Memory B cell (primary cell): ENCODE measurements at regions not wholly inside any gene's neighbourhood (a gene's known extent, or its start where the extent isn't known, plus 50 kb on each side); places are given as distances from the start of the nearest gene placed in this dataset.
"Not testable (repeated sequence)": the region's sequence is repeated elsewhere in the genome, so short reads cannot be mapped to it uniquely, and the experiment has no call there.

ENCODE experiments used
- ATAC-seq: fragments of 150-1000 bp; cut with Tn5 transposase; 2 replicates; pipeline ENCODE4 v1.10.0; 2021; ENCODE audit warnings: low read depth, mild to moderate bottlenecking, moderate library complexity
- DNase-seq, 2 donors: peaks; one replicate each; pipeline ENCODE4 v3.0.0; 2022; ENCODE audit warnings: low spot score in 2 of 2
- H3K27ac Mint-ChIP-seq: one replicate; pipeline ENCODE4 v1.8.0; 2022; ENCODE audit warnings: mild to moderate bottlenecking, moderate library complexity, mixed read lengths
- H3K27me3 Mint-ChIP-seq: one replicate; pipeline ENCODE4 v1.8.0; 2022; ENCODE audit warnings: mixed read lengths
- H3K36me3 Mint-ChIP-seq: one replicate; pipeline ENCODE4 v1.8.0; 2022; ENCODE audit warnings: mild to moderate bottlenecking, mixed read lengths
- H3K4me1 Mint-ChIP-seq: one replicate; pipeline ENCODE4 v1.8.0; 2022; ENCODE audit warnings: mixed read lengths
- H3K4me3 Mint-ChIP-seq: one replicate; pipeline ENCODE4 v1.8.0; 2022; ENCODE audit warnings: mild to moderate bottlenecking, moderate library complexity, mixed read lengths
- H3K9me3 Mint-ChIP-seq: one replicate; pipeline ENCODE4 v1.8.0; 2022; ENCODE audit warnings: mixed read lengths

DNA sequence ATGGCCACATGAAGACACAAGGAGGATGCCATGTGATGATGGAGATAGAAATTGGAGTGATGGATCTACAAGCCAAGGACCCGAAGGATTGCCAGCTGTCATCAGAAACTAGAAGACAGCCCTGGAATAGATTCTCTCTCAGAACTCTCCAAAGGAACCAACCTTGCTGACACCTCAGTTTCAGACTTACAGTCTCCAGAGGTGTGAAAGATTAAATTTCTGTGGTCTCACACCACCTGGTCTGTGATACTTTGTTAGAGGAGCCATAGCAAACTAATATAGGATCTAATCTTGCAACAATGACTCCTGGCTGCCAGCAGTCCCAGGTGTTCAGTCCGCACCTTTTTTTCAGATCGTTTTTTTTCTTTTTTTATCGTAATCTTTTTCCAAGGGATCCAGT, 647.3 kb upstream of the GHITM start:
- no peaks in the 10 kb centered on the region for H3K27me3 Mint-ChIP-seq
- H3K4me3 Mint-ChIP-seq, result no peak overlapping the region
- no peaks in the 10 kb centered on the region for H3K4me1 Mint-ChIP-seq
- ATAC-seq (no peak), DNase-seq (no peak)
- peaks cover 3% of the 10 kb centered on the region for H3K9me3 Mint-ChIP-seq
- no peaks in the 10 kb centered on the region for H3K36me3 Mint-ChIP-seq
- H3K27ac Mint-ChIP-seq, result no peak overlapping the region

DNA sequence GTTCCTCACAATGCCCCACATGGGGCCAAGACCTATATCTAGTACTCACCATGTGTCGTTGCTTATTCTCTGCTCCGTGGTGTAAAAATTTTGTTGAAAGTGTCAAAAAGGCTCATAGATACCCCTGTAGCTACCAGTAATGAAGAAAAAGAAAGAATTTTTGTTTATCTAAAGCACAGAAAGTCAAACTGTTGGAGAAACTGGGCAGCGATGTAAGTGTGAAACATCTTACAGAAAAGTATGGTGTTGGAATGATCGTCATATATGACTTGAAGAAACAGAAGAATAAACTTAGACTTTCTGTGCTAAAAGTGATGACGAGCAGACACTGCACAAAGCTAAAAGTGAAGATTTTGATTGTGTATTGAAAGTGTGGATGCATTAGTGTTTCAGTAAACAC, 626.6 kb upstream of the GHITM start:
- no peaks in the 10 kb centered on the region for H3K4me1 Mint-ChIP-seq
- no peak overlapping the region for H3K4me3 Mint-ChIP-seq
- peaks cover 1% of the 10 kb centered on the region for H3K9me3 Mint-ChIP-seq
- no peaks in the 10 kb centered on the region for H3K36me3 Mint-ChIP-seq
- DNase-seq (no peak), ATAC-seq (no peak)
- H3K27me3 Mint-ChIP-seq, result no peaks in the 10 kb centered on the region
- no peak overlapping the region for H3K27ac Mint-ChIP-seq

DNA sequence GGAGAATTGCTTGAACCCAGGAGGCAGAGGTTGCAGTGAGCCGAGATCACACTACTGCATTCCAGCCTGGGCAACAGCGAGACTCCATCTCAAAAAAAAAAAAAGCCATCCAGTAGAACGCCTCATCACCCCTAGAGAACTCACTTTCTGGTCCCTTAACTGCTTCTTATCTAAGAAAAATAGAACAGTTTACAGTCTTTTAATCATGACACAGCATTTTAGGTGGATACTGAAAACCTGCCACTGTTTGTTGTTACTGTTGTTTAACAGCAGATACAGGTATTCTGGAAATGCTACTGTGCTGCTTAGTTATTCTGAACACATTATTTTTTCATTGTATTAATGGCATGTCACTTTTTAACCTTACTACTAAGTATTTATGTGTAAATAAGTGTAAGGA, 624.3 kb upstream of the GHITM start:
- Mint-ChIP-seq H3K36me3 (no peaks in the 10 kb centered on the region), H3K4me1 (no peaks in the 10 kb centered on the region), H3K27ac (no peak overlapping the region), H3K27me3 (no peaks in the 10 kb centered on the region), H3K9me3 (peaks cover 1% of the 10 kb centered on the region), H3K4me3 (no peak overlapping the region)
- no peak for DNase-seq
- no peak for ATAC-seq

DNA sequence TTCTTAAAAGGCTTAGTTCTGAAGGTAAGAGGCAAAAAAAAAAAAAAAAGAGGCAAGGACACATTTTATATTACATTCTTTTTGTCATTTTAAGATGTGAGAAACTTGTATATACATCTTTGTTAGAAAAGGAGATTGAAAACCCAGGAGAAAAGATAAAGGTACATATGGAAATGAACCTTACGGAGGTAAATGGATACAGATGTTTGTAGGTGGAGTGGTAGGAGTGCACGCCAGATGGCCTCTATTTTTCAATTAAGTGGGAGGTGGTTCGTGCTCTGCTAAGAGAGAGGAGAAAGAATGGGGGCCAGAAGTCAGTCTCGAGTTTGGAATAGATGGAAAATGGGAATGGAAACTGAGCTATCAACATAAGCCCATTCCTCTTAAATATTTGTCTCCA, 622.5 kb upstream of the GHITM start:
- no peak overlapping the region for H3K27ac Mint-ChIP-seq
- no peaks in the 10 kb centered on the region for H3K4me1 Mint-ChIP-seq
- H3K36me3 Mint-ChIP-seq, result no peaks in the 10 kb centered on the region
- no peaks in the 10 kb centered on the region for H3K27me3 Mint-ChIP-seq
- no peak for ATAC-seq
- H3K4me3 Mint-ChIP-seq, result no peak overlapping the region
- DNase-seq, result no peak
- peaks cover 3% of the 10 kb centered on the region for H3K9me3 Mint-ChIP-seq

DNA sequence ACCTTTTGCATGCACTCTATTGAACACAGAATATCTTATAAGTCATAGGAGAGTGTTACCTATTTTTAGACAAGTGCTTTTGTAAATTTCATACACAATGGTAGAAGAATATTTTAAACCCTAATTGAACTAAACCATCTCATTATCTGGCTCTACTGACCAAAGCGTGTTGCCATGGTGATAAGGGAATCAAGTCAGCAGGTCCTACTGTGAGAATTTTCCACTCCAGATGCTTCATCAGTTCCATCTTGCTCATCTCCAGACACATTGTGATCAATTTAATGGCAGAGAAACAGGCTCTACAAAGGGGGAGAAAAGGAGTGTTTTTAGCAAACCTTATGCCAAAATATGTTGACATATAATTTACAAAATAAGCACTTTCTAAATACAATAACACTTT, 621.9 kb upstream of the GHITM start:
- H3K27me3 Mint-ChIP-seq, result no peaks in the 10 kb centered on the region
- H3K4me3 Mint-ChIP-seq, result no peak overlapping the region
- H3K4me1 Mint-ChIP-seq, result no peaks in the 10 kb centered on the region
- DNase-seq, result no peak
- ATAC-seq, result no peak
- peaks cover 3% of the 10 kb centered on the region for H3K9me3 Mint-ChIP-seq
- H3K36me3 Mint-ChIP-seq, result no peaks in the 10 kb centered on the region
- no peak overlapping the region for H3K27ac Mint-ChIP-seq

DNA sequence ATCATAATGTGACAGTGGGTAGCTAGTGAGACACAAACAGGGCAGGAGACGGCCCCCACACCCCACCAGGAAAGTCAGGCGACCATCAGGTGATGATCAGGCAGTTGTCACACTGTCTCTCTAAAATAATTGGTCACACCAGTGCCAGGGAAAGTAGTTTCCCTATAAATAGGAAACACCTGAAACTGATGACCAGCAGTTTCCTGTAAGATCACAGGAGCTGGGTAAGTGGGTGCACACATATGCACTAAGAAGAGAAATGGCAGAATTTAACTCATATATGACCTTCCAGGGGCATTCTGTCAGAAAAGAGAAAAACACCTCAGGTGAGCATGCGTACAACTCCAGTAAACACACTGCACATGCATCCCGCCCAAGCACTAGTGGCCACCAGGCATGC, 620.5 kb upstream of the GHITM start:
- no peak overlapping the region for H3K27ac Mint-ChIP-seq
- H3K27me3 Mint-ChIP-seq, result no peaks in the 10 kb centered on the region
- peaks cover 2% of the 10 kb centered on the region for H3K9me3 Mint-ChIP-seq
- H3K4me3 Mint-ChIP-seq, result no peak overlapping the region
- H3K36me3 Mint-ChIP-seq, result no peaks in the 10 kb centered on the region
- ATAC-seq (no peak), DNase-seq (no peak)
- no peaks in the 10 kb centered on the region for H3K4me1 Mint-ChIP-seq

DNA sequence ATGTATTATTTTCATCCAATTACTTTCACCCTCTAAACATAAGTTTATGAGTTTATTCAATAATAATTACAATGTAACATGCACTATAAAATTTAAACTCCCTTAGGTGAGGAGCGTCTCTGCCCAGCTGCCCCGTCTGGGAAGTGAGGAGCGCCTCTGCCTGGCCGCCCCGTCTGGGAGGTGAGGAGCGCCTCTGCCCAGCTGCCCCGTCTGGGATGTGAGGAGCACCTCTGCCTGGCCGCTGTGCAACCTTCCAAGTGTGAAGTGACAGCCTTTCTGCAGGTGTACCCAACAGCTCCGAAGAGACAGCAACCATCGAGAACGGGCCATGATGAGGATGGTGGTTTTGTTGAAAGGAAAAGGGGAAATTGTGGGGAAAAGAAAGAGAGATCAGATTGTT, 618.9 kb upstream of the GHITM start:
- not testable (repeated sequence) for H3K36me3 Mint-ChIP-seq, H3K27ac Mint-ChIP-seq, H3K27me3 Mint-ChIP-seq, H3K4me1 Mint-ChIP-seq, H3K4me3 Mint-ChIP-seq, H3K9me3 Mint-ChIP-seq, DNase-seq, ATAC-seq

DNA sequence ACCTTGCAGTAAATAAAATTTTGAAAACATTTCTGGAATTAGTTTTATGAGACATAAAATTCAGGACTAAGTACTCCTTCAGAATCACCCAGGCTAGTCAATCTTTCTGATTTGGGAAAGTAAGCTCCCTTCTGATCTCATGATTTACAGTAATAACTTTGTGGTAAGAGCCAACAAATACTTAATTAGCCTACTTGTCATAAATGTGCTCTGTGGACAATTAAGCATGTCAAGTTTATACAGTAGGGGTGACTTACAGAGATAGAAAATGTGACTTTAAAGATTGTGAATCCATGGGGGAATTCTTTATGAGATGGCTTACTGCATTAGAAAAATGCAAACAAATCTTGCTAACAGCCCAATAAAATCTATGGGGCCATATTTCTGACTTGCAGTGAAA, 616.9 kb upstream of the GHITM start:
- no peak for ATAC-seq
- Mint-ChIP-seq H3K27me3 (no peaks in the 10 kb centered on the region), H3K4me3 (no peak overlapping the region), H3K9me3 (peaks cover 13% of the 10 kb centered on the region), H3K36me3 (no peaks in the 10 kb centered on the region), H3K4me1 (no peaks in the 10 kb centered on the region), H3K27ac (no peak overlapping the region)
- DNase-seq, result no peak

DNA sequence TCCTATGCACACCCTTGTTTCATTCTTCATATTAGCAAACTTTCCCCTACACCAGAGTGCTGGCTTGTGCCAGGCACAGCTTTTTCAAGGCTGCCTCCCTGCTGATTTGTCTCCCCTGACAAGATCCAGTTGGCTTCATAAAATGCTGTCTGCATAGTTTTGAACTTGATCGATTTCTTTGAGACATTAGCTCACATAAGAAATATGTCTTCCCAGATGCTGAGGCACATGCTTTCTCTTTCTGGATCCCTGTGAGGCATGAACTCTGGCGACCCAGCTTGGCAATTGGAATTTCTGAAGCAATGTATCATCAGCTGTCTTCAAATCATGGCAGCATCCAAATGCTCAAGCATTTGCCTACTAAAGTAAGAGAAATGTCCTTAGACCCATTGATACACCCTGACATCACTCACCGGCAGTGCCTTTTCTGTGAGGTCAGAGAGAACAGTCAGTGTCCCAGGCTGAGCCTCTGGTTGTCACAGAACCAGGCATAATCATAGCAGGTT, 616.4 kb upstream of the GHITM start:
- ATAC-seq (no peak), DNase-seq (no peak)
- H3K4me1 Mint-ChIP-seq, result no peaks in the 10 kb centered on the region
- no peaks in the 10 kb centered on the region for H3K36me3 Mint-ChIP-seq
- H3K9me3 Mint-ChIP-seq, result peaks cover 15% of the 10 kb centered on the region
- no peaks in the 10 kb centered on the region for H3K27me3 Mint-ChIP-seq
- H3K27ac Mint-ChIP-seq, result no peak overlapping the region
- no peak overlapping the region for H3K4me3 Mint-ChIP-seq

DNA sequence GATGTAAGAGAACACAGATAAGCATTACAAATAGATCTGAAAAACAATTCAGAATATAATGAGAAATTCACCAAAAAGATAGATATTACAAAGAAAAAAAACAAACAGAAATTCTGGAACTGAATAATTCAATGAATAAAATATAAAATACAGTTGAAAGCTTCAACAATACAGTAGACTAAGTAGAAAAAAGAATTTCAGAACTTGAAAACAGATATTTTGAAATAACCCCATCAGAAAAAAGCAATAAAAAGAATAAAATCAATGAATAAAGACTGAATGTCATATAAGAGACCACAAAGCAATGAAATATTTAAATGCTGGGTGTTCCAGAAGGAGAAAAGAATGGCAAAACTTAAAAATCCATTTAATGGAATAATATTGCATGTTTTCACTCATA, 611.4 kb upstream of the GHITM start:
- no peak for ATAC-seq
- Mint-ChIP-seq H3K36me3 (no peaks in the 10 kb centered on the region), H3K27me3 (no peaks in the 10 kb centered on the region), H3K4me1 (no peaks in the 10 kb centered on the region), H3K27ac (no peak overlapping the region), H3K4me3 (no peak overlapping the region), H3K9me3 (peaks cover 18% of the 10 kb centered on the region)
- no peak for DNase-seq

DNA sequence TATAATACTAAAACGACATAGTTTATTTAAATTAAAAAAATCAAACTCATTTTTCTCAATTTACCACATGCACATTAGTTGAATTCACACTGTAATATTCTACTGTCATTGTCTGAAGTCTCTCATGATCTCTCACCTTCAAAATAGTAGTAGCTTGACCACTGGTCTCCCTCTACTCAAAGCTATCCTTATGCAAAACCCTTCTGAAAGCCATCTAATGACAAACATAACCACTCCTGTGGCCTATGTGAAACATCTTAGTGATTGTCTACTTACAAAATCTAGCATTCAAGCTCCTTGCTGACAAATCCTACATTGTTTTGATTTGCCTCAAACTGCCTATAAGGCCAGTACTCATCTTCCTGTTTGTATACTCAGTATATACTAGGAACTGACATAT, 606.0 kb upstream of the GHITM start:
- Mint-ChIP-seq H3K27ac (no peak overlapping the region), H3K4me3 (no peak overlapping the region), H3K27me3 (no peaks in the 10 kb centered on the region), H3K36me3 (no peaks in the 10 kb centered on the region), H3K4me1 (no peaks in the 10 kb centered on the region), H3K9me3 (peaks cover 3% of the 10 kb centered on the region)
- ATAC-seq (no peak), DNase-seq (no peak)

DNA sequence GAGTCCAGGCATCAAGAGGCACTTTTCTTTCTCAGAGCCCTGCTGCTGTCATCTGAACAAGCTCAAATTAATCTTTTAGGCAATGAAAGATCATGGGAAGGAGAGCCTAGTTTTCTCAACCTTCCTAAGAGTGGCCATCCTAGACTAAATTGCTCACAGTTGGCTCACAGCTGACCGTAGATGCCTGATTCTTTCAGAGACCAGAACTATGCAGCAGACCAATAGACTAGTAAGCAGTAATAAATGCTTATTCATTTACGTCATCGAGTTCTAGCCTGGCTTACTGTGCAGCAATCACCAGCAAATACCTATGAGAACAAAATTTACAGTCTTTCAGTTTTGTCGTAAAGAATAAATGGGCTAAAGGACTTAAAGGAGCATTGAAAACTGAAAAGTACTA, 602.9 kb upstream of the GHITM start:
- H3K9me3 Mint-ChIP-seq, result peaks cover 3% of the 10 kb centered on the region
- ATAC-seq (no peak), DNase-seq (no peak)
- H3K36me3 Mint-ChIP-seq, result no peaks in the 10 kb centered on the region
- no peaks in the 10 kb centered on the region for H3K27me3 Mint-ChIP-seq
- H3K4me1 Mint-ChIP-seq, result no peaks in the 10 kb centered on the region
- no peak overlapping the region for H3K27ac Mint-ChIP-seq
- H3K4me3 Mint-ChIP-seq, result no peak overlapping the region

DNA sequence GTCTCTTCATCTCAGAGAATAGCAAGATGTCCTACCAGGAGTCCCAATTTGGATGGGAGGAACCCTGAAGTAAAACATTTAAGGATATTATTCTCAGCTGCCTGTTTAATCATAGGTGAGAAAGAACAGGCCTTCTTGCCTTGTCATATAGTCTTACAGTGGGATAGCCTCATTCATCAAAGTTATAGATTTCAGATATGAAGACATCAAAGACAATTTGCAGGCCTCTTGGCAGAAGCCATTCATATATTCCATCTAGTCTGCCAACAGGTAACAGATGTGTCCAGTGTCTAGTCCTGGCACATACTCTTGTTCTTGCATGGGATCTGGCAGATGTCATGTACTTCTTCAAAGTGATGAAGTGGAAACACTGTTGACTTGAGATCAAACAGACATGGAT, 601.3 kb upstream of the GHITM start:
- no peak for DNase-seq
- no peak for ATAC-seq
- Mint-ChIP-seq H3K27me3 (no peaks in the 10 kb centered on the region), H3K36me3 (no peaks in the 10 kb centered on the region), H3K4me3 (no peak overlapping the region), H3K9me3 (peaks cover 1% of the 10 kb centered on the region), H3K27ac (no peak overlapping the region), H3K4me1 (no peaks in the 10 kb centered on the region)

DNA sequence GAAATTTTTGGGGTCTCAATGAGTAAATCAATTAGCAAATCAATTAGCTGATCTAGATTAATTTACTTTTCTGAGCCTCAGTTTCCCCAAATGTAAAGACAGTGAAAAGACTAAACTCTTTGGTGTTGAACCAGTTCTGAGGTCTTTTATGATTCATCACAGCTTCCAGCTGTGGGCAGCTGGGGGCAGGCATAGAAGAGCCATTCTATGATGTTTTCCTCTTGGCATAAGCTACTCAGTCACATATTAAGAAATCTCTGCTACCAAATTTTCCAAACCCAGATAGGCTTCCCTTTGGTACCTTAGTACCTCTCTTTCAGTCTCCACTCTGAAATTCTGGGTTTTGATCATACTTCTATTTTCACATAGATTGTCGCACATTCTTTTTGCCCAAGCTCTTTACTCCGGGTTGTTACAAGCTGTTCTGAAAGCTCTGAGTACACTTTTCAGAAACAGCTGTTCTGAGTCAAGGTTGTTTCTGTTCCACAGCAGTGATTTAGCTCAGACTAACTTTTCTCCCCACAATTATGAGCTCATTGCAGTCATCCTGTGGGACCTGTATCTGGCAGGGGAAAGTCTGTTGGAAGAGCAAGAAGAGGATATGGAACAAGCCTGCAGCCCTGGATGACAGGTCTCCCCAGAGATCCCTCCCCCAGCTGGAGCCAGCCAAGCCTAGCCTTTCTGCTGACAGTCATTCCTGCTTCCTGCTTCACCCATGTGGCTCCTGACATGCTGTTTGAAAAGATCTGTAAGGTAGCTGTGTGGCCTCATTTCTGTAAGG, 599.6 kb upstream of the GHITM start:
- ATAC-seq (no peak), DNase-seq (no peak)
- Mint-ChIP-seq H3K27me3 (no peaks in the 10 kb centered on the region), H3K4me3 (no peak overlapping the region), H3K36me3 (no peaks in the 10 kb centered on the region), H3K27ac (no peak overlapping the region), H3K9me3 (no peaks in the 10 kb centered on the region), H3K4me1 (no peaks in the 10 kb centered on the region)

DNA sequence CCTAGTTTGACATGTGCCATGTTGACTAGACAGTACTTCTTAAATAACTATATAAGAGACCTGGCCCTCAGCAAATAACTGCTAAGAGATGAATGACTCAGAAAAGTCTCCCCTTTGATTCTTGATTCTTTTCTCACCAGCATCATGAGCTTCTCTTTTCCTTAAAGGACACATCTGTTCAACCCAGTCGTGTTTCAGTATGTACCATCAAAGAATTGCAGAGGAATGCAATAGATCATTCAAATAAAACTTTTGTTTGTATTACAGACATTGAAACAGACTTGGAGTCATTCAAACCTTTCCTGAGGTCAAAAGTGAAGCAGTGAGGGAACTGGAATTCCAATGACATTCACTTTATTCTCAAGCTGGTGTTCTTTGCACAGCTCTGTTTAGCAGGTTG, 598.3 kb upstream of the GHITM start:
- H3K4me3 Mint-ChIP-seq, result no peak overlapping the region
- ATAC-seq, result no peak
- no peaks in the 10 kb centered on the region for H3K9me3 Mint-ChIP-seq
- H3K36me3 Mint-ChIP-seq, result no peaks in the 10 kb centered on the region
- H3K4me1 Mint-ChIP-seq, result no peaks in the 10 kb centered on the region
- no peaks in the 10 kb centered on the region for H3K27me3 Mint-ChIP-seq
- no peak for DNase-seq
- no peak overlapping the region for H3K27ac Mint-ChIP-seq
